ENCODE measurements at regions not wholly inside any gene's neighbourhood (a gene's known extent, or its start where the extent isn't known, plus 50 kb on each side); places are given as distances from the start of the nearest gene placed in this dataset.

DNA sequence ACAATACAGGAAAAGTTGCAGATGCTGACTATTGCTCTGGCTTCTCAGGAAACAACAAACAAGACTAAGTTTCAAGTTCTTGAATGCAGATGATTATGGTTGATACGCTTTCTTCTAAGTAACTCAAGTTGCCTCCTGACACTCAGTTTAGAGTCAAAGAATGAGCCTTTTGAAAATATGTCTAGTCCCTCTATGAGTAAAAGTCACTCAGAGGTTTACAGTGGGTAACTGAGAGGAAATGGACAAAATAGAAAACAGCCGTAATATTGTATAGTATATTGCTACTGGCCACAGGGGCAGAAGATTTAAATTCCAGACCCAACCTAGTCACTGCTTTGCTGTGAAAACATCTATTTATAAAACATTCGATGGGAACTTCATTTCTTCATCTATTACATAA, 280.0 kb upstream of the ID4 start:
- Histone ChIP-seq H3K9me3 (ENCODE audit: low read length) (no peaks in the 10 kb centered on the region), H3K79me2 (ENCODE audit: low read length) (no peaks in the 10 kb centered on the region), H3K9me2 (replicated peaks; ENCODE audit: low read length) (no peaks in the 10 kb centered on the region), H3K4me1 (ENCODE audit: insufficient read depth, low read length) (no peaks in the 10 kb centered on the region), H3K27ac (ENCODE audit: low read length) (no peak overlapping the region), H3K36me3 (ENCODE audit: low read depth, low read length) (no peaks in the 10 kb centered on the region), H3K4me2 (ENCODE audit: low read length) (no peak overlapping the region), H3K27me3 (ENCODE audit: low read length) (no peaks in the 10 kb centered on the region), H2AFZ (ENCODE audit: low read length) (no peak overlapping the region), H3F3A (ENCODE audit: low read length, unreplicated experiment) (no peaks in the 10 kb centered on the region), H3K4me3 (ENCODE audit: low read length) (no peak overlapping the region), H3K9ac (ENCODE audit: low read length) (no peak overlapping the region), H4K20me1 (ENCODE audit: low read length) (no peaks in the 10 kb centered on the region)
- intact Hi-C loops (cut with micrococcal nuclease) = loop anchor here (10.0 kb wide), 2 partner anchors 172 to 288 kb away; no protein-coding TSS in a partner anchor
- no TSS peak for BruUV-seq (replicated peaks)
- TF ChIP-seq, protein P1, sequence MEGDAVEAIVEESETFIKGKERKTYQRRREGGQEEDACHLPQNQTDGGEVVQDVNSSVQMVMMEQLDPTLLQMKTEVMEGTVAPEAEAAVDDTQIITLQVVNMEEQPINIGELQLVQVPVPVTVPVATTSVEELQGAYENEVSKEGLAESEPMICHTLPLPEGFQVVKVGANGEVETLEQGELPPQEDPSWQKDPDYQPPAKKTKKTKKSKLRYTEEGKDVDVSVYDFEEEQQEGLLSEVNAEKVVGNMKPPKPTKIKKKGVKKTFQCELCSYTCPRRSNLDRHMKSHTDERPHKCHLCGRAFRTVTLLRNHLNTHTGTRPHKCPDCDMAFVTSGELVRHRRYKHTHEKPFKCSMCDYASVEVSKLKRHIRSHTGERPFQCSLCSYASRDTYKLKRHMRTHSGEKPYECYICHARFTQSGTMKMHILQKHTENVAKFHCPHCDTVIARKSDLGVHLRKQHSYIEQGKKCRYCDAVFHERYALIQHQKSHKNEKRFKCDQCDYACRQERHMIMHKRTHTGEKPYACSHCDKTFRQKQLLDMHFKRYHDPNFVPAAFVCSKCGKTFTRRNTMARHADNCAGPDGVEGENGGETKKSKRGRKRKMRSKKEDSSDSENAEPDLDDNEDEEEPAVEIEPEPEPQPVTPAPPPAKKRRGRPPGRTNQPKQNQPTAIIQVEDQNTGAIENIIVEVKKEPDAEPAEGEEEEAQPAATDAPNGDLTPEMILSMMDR (conservative IDR thresholded peaks at IDR 0.05; ENCODE audit: low read depth, low read length) = no peak
- no peak for TF ChIP-seq EZH2 (IDR thresholded peaks at IDR 0.05; ENCODE audit: low read length, unreplicated experiment)
- no peak for TF ChIP-seq EZH2phosphoT487 (IDR thresholded peaks at IDR 0.05; ENCODE audit: borderline replicate concordance, low read length)
- ATAC-seq = no peak
- POLR2A ChIA-PET (ENCODE audit: unreplicated experiment) = no interaction called here
- CTCF ChIA-PET = no interaction called here
- DNase-seq = no peak

DNA sequence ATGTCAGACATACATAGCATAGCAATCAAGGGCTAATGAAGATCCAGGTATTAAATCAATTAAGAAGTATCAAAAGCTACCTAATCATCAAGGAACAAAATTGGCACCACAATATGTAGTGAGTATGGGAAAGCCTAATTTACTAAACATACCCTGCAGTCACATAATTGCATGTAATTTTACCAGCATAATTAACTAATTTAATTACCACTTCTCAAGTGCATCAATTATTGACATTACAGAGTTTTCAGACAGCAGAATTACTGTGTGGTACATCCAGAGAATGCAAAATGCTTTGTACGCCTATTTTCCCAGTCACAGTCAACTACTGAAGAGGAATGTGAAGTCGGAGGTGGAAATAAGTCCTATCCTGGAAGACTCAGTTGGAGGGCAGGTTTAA, 279.0 kb upstream of the ID4 start:
- Histone ChIP-seq H3K27ac (ENCODE audit: low read length) (no peak overlapping the region), H3K79me2 (ENCODE audit: low read length) (no peaks in the 10 kb centered on the region), H3K9me2 (replicated peaks; ENCODE audit: low read length) (no peaks in the 10 kb centered on the region), H3K36me3 (ENCODE audit: low read depth, low read length) (no peaks in the 10 kb centered on the region), H3K27me3 (ENCODE audit: low read length) (no peaks in the 10 kb centered on the region), H3K9ac (ENCODE audit: low read length) (no peak overlapping the region), H4K20me1 (ENCODE audit: low read length) (no peaks in the 10 kb centered on the region), H2AFZ (ENCODE audit: low read length) (no peak overlapping the region), H3K4me3 (ENCODE audit: low read length) (no peak overlapping the region), H3K9me3 (ENCODE audit: low read length) (no peaks in the 10 kb centered on the region), H3K4me2 (ENCODE audit: low read length) (no peak overlapping the region), H3K4me1 (ENCODE audit: insufficient read depth, low read length) (no peaks in the 10 kb centered on the region), H3F3A (ENCODE audit: low read length, unreplicated experiment) (no peaks in the 10 kb centered on the region)
- ChIA-PET CTCF (no interaction called here), POLR2A (ENCODE audit: unreplicated experiment) (interaction anchor here (0.6 kb wide), 1 partner anchor 28 kb away, joined by 4 read pairs; no protein-coding TSS in a partner anchor)
- ATAC-seq = no peak
- no peak for DNase-seq
- intact Hi-C loops (cut with micrococcal nuclease) = loop anchor here (10.0 kb wide), 2 partner anchors 173 to 287 kb away; no protein-coding TSS in a partner anchor
- BruUV-seq (replicated peaks) = no TSS peak
- TF ChIP-seq, protein P1 (conservative IDR thresholded peaks at IDR 0.05; ENCODE audit: low read depth, low read length) = no peak
- TF ChIP-seq EZH2phosphoT487 (IDR thresholded peaks at IDR 0.05; ENCODE audit: borderline replicate concordance, low read length) = no peak
- TF ChIP-seq EZH2 (IDR thresholded peaks at IDR 0.05; ENCODE audit: low read length, unreplicated experiment) = no peak

DNA sequence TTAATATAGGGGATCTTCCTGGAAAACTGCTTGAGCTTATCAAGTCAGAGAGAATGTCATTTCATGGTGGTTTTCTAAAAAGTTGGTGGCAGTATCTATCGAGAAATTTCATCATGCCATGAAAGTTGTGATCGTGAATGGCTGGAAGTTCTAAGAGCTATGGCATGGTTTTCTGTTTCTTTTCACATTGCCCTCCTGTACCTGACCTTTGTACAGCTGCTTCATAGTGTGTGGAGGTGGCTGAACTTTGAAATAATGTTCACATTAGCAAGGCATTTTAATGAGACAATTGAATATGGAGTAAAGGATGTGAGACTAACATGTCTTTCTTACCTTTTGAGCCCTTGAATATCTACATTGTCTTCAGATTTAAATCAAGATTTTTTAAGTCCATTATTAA, 278.2 kb upstream of the ID4 start:
- no peaks in the 10 kb centered on the region for H4K20me1 ChIP-seq (ENCODE audit: low read length)
- H3K4me1 ChIP-seq (ENCODE audit: insufficient read depth, low read length) = no peaks in the 10 kb centered on the region
- intact Hi-C loops (cut with micrococcal nuclease) = loop anchor here (10.0 kb wide), 2 partner anchors 174 to 286 kb away; no protein-coding TSS in a partner anchor
- TF ChIP-seq, protein P1 (conservative IDR thresholded peaks at IDR 0.05; ENCODE audit: low read depth, low read length) = no peak
- TF ChIP-seq EZH2 (IDR thresholded peaks at IDR 0.05; ENCODE audit: low read length, unreplicated experiment) = no peak
- no peak for TF ChIP-seq EZH2phosphoT487 (IDR thresholded peaks at IDR 0.05; ENCODE audit: borderline replicate concordance, low read length)
- ChIA-PET POLR2A (ENCODE audit: unreplicated experiment) (interaction anchor here (0.6 kb wide), 1 partner anchor 28 kb away, joined by 4 read pairs; no protein-coding TSS in a partner anchor), CTCF (no interaction called here)
- no peaks in the 10 kb centered on the region for H3K36me3 ChIP-seq (ENCODE audit: low read depth, low read length)
- no peak overlapping the region for H3K4me2 ChIP-seq (ENCODE audit: low read length)
- no peaks in the 10 kb centered on the region for H3K79me2 ChIP-seq (ENCODE audit: low read length)
- no peaks in the 10 kb centered on the region for H3K27me3 ChIP-seq (ENCODE audit: low read length)
- no peak overlapping the region for H3K27ac ChIP-seq (ENCODE audit: low read length)
- ATAC-seq = no peak
- BruUV-seq (replicated peaks) = no TSS peak
- no peak for DNase-seq
- H3K9me3 ChIP-seq (ENCODE audit: low read length) = no peaks in the 10 kb centered on the region
- no peaks in the 10 kb centered on the region for H3F3A ChIP-seq (ENCODE audit: low read length, unreplicated experiment)
- H3K9ac ChIP-seq (ENCODE audit: low read length) = no peak overlapping the region
- H3K4me3 ChIP-seq (ENCODE audit: low read length) = no peak overlapping the region
- no peak overlapping the region for H2AFZ ChIP-seq (ENCODE audit: low read length)
- no peaks in the 10 kb centered on the region for H3K9me2 ChIP-seq (replicated peaks; ENCODE audit: low read length)

Measured in PC-3 (cell line).